Activated T-helper 1 cell treated with Interleukin-2 at 50 U/mL for 16 hours (primary cell): ENCODE measurements at regions not wholly inside any gene's neighbourhood (a gene's known extent, or its start where the extent isn't known, plus 50 kb on each side); places are given as distances from the start of the nearest gene placed in this dataset.

ENCODE experiments used
- DNase-seq: peaks from one replicate; pipeline ENCODE4 v3.0.0-alpha.2; 2020; ENCODE audit warnings: low read depth

- no peak for DNase-seq
Observed at GRCh38 chr11:8323161-8323935, 59.7 kb upstream of the LMO1 start.

- no peak for DNase-seq
Observed at GRCh38 chr11:8321876-8322275, 58.2 kb upstream of the LMO1 start.

- DNase-seq: no peak
Observed at GRCh38 chr11:8320076-8320475, 56.4 kb upstream of the LMO1 start.

- no peak for DNase-seq
Observed at GRCh38 chr11:8318536-8318935, 54.9 kb upstream of the LMO1 start.

GRCh38 chr11:8317159-8317558 is 53.5 kb upstream of the LMO1 start:
- DNase-seq: no peak

- no peak for DNase-seq
Observed at GRCh38 chr11:8315954-8316353, 52.3 kb upstream of the LMO1 start.

- DNase-seq: no peak
Observed at GRCh38 chr11:8315463-8315862, 51.8 kb upstream of the LMO1 start.

- no peak for DNase-seq
Observed at GRCh38 chr11:8314916-8315315, 51.2 kb upstream of the LMO1 start.

- no peak for DNase-seq
Observed at GRCh38 chr11:8313504-8314090, 49.9 kb upstream of the LMO1 start.
